HG02763 (cell line): ENCODE measurements at regions not wholly inside any gene's neighbourhood (a gene's known extent, or its start where the extent isn't known, plus 50 kb on each side); places are given as distances from the start of the nearest gene placed in this dataset.

Source experiments
- ATAC-seq: cut with Tn5 transposase; IDR thresholded peaks from one replicate; pipeline ENCODE4 v1.9.1; 2021; ENCODE audit warnings: mild to moderate bottlenecking, moderate library complexity; ENCODE audit not compliant: unreplicated experiment

GRCh38 chr7:25391295-25391861 lies 163.1 kb upstream of the NPVF start:
- ATAC-seq, result no peak

GRCh38 chr7:25391961-25392587 lies 163.8 kb upstream of the NPVF start:
- ATAC-seq, result no peak

GRCh38 chr7:25392588-25393338 lies 164.5 kb upstream of the NPVF start:
- no peak for ATAC-seq

GRCh38 chr7:25395976-25396375 lies 167.7 kb upstream of the NPVF start:
- ATAC-seq, result no peak

GRCh38 chr7:25396668-25397067 lies 168.4 kb upstream of the NPVF start:
- ATAC-seq, result no peak

- ATAC-seq, result no peak
Measured at GRCh38 chr7:25398418-25398817, 170.1 kb upstream of the NPVF start.

- no peak for ATAC-seq
Measured at GRCh38 chr7:25399000-25399750, 170.9 kb upstream of the NPVF start.

GRCh38 chr7:25402532-25402931 lies 174.2 kb upstream of the NPVF start:
- no peak for ATAC-seq

- no peak for ATAC-seq
Measured at GRCh38 chr7:25405736-25406135, 177.4 kb upstream of the NPVF start.

GRCh38 chr7:25407053-25407452 lies 178.8 kb upstream of the NPVF start:
- no peak for ATAC-seq

- no peak for ATAC-seq
Measured at GRCh38 chr7:25408012-25408687, 179.9 kb upstream of the NPVF start.

- no peak for ATAC-seq
Measured at GRCh38 chr7:25408876-25409275, 180.6 kb upstream of the NPVF start.

- no peak for ATAC-seq
Measured at GRCh38 chr7:25409897-25410636, 181.8 kb upstream of the NPVF start.

GRCh38 chr7:25420771-25421170 lies 192.5 kb upstream of the NPVF start:
- no peak for ATAC-seq

GRCh38 chr7:25424113-25424512 lies 195.8 kb upstream of the NPVF start:
- no peak for ATAC-seq

- no peak for ATAC-seq
Measured at GRCh38 chr7:25424855-25425254, 196.6 kb upstream of the NPVF start.

- no peak for ATAC-seq
Measured at GRCh38 chr7:25427721-25428120, 199.4 kb upstream of the NPVF start.

GRCh38 chr7:25429731-25430130 lies 201.4 kb upstream of the NPVF start:
- no peak for ATAC-seq

GRCh38 chr7:25430200-25430931 lies 202.1 kb upstream of the NPVF start:
- ATAC-seq, result no peak
